Right hindlimb (tissue), 1 donor: ENCODE measurements at regions not wholly inside any gene's neighbourhood (a gene's known extent, or its start where the extent isn't known, plus 50 kb on each side); places are given as distances from the start of the nearest gene placed in this dataset.
A peak's percentile ranks its signal among the peaks of the same experiment; 100 is the strongest.

ENCODE experiments used
- DNase-seq: peaks from one replicate; pipeline ENCODE4 v3.0.0-alpha.2; 2018

DNA sequence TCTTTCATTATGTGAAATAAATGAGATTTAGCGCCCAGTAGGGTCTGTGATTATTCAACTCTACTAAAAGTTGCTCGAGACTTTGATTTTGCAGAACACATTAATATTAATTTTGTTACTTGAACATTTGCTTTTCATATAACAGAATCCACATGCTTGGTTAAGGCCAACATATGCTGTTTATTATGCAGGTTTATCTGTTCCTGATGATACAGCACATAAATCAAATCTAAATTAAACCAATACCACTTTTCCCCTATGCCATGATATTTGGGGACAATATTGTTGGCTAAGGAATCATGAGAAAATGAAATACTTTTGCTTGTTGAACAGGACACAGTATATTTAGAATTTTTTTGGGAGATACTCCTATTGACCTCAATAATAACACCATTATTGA, 291.1 kb downstream of the USP25 start:
- DNase-seq = no peak

DNA sequence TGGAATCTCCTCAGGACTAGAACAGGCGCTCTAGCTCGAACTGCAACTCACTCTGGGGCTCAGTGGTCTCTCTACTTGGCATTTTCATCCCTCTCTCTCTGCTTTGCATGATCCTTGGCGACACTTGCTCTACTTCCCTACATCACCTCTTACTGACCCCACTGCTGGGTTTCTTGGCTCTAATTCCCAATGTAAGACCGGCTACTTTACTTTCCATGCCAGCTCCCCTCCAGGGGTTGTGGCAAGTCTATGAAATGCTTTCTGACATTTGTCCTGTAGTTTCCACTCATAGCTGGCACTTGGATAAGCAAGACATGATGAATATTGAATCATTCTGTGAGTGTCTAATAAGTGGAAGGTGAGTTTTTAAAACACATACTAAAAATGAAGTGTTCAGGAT, 292.3 kb downstream of the USP25 start:
- DNase-seq = no peak

- DNase-seq = no peak
Measured at GRCh38 chr21:16022921-16023320, 293.1 kb downstream of the USP25 start.

- no peak for DNase-seq
Measured at GRCh38 chr21:16028142-16028541, 298.4 kb downstream of the USP25 start.

DNA sequence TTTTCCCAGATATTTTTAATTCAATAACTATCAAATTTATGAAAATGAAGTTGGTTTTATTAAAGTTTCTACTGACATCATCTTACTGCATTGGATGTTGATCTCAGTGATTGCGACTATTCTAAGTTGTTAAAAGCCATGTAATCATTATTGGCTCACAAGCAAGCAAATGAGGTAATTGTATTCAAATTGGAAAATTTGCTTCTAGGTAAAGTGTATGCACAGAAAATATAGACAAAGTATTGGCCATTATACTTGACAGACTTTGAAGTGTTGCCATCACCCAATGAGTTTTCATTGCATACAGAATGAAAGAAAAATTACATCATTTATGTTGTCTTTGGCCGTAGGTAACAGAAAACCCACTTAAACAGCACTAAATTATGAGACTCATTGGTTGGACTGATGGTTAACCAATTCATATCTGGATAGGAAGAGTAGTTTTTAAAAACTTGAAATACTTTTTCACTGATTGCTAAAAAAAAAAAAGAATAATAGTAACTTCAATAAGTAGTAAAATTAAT, 299.2 kb downstream of the USP25 start:
- no peak for DNase-seq

DNA sequence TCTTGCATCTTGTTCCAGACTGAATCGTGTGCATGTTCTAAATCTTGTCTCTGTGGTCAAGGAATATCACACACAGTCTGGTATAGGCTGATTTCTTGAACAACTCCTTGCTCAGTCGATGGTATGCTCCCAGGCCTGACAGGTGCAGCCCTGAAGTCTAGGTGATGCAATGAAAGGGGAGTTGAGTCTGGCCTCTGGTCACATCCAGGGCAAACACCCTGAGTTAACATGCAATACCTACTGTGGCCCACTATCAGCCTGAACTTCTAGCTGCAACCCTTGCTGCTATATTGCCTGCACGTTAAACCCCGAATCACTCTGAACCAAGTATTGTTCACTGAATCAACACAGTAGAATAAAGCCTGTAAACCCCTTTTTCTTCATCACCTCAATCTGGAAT, 303.4 kb downstream of the USP25 start:
- DNase-seq = no peak

DNA sequence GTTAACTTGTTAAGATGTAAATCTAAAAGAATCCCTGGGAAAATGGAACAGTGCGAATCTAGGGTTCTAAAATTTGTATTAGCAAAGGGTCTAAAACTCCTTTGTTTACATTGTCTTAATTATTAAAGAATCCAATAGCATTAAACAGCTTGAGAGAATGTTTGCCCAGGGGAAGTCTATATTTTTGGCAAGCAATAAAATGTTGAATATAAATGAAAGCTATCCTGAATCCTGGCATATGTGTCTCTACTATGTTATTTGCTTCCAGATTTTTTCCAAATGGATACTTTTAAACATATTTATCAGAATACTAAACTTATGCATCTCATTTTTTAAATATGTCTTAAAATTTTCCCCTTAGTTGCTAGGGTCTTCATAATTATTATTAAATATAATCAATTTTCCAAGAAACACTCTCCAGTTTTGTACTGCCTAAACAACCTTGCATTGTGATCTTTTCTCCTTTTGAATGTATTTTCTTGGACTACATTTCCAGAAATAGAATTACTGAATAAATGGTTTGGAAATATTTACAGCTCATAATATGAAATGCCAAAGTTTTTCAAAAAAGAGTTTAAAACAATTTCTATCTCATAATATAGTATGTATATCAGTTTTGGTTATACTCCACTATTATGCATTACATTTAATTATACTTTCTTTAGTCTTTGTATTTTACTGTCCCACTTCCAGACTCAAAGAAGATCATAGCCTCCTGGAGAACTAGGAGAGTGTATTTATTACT, 304.8 kb downstream of the USP25 start:
- DNase-seq = no peak

GRCh38 chr21:16037421-16037955, 307.7 kb downstream of the USP25 start:
- no peak for DNase-seq

- DNase-seq = no peak
Measured at GRCh38 chr21:16040601-16041000, 310.8 kb downstream of the USP25 start.

GRCh38 chr21:16044676-16045075, 314.9 kb downstream of the USP25 start:
- DNase-seq = no peak

DNA sequence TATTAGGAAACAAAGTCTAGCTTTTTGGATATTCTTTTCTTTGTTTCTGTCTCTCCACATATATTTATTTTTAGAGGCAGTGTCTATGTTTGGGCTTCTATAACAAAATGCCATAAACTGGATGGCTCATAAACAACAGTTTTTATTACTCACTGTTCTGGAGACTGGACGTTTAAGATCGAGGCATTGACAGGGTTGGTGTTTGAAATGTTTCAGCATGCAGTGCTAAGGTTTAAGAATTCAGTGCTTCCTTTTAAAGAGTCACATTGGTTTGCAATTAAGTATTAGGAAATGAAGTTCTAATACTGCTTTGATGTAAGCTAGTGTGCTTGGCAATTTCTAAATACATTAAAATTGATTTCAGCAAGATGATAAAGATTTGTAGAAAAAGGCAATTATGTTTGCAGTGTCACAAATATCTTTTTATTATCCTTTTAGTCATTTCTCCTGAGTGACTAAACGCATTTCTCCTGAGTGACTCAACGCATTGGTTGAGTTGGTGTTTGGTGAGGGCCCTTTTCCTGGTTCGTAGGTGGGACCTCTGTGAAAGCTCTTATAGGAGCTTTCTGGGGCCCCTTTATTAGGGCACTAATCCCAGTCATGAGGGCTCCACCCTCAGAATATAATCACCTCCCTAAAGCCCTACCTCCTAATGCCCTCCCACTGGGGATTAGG, 317.0 kb downstream of the USP25 start:
- DNase-seq = no peak

- no peak for DNase-seq
Measured at GRCh38 chr21:16047904-16048303, 318.1 kb downstream of the USP25 start.

DNA sequence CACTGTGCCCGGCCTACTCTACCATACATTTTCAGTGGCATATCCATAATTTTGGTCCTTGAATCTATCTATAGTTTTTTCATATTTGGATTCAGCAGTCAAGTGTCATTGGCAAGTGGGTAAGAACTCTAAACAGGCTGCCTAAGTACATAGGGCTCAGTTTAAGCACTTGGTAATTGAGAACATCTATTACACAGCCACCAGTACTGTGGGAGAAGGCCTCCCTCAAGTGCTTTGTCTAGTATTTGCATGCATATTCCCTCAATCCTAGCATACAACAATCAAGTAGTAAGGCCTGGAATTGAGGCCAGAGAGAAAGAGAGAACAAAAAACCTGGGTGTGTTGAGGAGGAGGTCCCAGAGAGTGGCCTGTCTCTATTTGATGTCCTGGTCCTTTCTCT, 325.2 kb downstream of the USP25 start:
- no peak for DNase-seq

- no peak for DNase-seq
Measured at GRCh38 chr21:16058896-16059295, 329.1 kb downstream of the USP25 start.

DNA sequence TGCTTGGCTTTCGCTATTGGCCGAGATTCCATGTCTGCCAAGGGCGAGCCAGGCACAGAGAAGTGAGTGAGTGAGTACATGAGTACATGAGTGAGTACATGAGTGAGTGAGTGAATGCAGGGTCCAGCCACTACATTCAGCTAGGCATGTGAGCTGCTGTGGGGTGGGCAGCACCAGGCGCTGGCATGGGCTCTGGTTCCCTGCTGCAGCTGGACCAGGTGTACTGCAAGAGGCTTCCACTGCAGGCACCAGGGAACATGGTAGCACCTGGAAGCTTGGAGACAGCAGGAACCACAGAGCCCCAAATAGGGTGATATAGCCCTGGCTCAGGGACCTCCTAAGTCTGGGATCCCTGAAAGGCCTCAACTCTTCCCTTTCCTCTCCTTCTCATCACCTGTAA, 330.2 kb downstream of the USP25 start:
- DNase-seq = no peak

GRCh38 chr21:16061194-16061593, 331.4 kb downstream of the USP25 start:
- no peak for DNase-seq

- DNase-seq = no peak
Measured at GRCh38 chr21:16069178-16070112, 339.7 kb downstream of the USP25 start.

DNA sequence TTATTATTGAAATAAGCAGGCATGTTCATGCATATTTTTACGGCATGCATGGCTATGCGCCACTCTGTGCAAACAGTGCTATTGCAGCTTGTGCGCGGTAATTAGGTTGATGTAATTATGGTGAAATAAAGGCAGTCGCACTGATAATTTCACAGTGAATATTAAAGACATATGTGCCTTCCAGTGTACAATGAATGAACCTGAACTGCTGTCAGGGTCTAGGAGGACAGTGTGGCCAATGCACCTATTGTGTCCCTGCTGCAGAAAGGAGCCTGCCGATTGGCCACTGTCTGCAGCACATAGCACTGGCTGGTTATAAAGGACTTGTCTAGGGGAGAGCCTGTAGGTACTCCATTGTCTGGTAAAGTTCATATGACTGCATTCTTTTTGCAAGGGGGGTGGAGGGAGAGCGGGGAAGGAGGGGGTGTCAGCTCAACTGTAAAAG, 340.4 kb downstream of the USP25 start:
- DNase-seq = peak; percentile 38

DNA sequence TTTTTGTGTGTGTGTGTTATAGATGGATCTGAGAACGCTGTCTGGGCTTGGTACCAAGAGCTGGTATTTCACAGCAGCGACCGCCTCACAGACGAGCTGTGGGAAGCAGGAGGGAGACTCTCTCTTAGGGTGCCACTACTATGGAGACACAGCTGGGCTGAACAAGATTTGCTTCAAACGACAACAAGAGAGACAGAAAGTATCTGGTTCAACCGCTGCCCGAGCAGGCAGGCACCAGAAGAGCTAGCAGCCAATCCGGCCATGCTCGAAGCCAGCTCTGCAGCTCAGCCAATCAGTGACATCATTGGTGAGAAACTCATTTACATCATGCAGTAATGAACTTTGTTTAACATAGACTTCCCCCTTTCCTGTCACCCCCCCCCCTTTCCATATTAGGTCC, 341.3 kb downstream of the USP25 start:
- peak; percentile 53 for DNase-seq

DNA sequence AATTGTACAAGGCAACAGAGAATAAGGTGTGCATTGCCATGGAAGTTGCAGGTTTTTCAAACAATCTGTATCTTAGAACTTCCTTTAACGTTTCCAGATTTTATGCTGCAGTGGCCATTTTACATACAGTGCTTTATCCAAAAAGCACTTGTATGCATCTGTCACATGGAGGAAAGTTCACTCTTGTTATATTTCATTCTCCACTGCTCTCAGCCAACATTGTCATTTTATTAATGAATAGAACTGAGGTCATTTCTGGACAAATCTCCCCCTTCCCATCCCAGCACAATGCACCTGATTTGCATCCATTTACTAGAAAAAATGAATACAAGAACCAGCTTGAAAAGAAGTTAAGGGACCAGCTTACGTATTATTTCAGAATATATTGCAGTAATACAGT, 342.0 kb downstream of the USP25 start:
- no peak for DNase-seq

GRCh38 chr21:16072221-16072620, 342.4 kb downstream of the USP25 start:
- DNase-seq = no peak

GRCh38 chr21:16072737-16073136, 343.0 kb downstream of the USP25 start:
- peak; percentile 79 for DNase-seq

GRCh38 chr21:16073586-16073985, 343.8 kb downstream of the USP25 start:
- no peak for DNase-seq
